B cell (primary cell): ENCODE measurements at regions not wholly inside any gene's neighbourhood (a gene's known extent, or its start where the extent isn't known, plus 50 kb on each side); places are given as distances from the start of the nearest gene placed in this dataset.
"Not testable (repeated sequence)": the region's sequence is repeated elsewhere in the genome, so short reads cannot be mapped to it uniquely, and the experiment has no call there.

ENCODE experiments used
- ATAC-seq: fragments of 200-7000 bp; cut with Tn5 transposase; one replicate; pipeline ENCODE4 v1.10.0; 2021; ENCODE audit warnings: low read depth, mild to moderate bottlenecking, moderate number of reproducible peaks, moderate library complexity
- CTCF ChIA-PET: fragments of 350-600 bp; sonication (Branson Sonifier 250); formaldehyde crosslinking; loops from one replicate; lab custom pipeline; 2021; ENCODE audit warnings: antibody characterized with exemption, inconsistent platforms; lab: Charles Lee
- POLR2A ChIA-PET: fragments of 350-600 bp; sonication (Branson Sonifier 250); formaldehyde crosslinking; loops from one replicate; lab custom pipeline; 2021; ENCODE audit warnings: antibody characterized with exemption; lab: Charles Lee
- DNase-seq: peaks from one replicate; pipeline ENCODE4 v3.0.0; 2013
- H2AFZ ChIP-seq: 2 replicates; pipeline ENCODE4 v1.6.1; 2012; ENCODE audit warnings: mild to moderate bottlenecking, low read depth, low read length; ENCODE audit not compliant: insufficient read depth, poor library complexity, severe bottlenecking
- H3K27ac ChIP-seq, 2 donors: 1 replicate in 1 of 2; 2 replicates in 1 of 2; pipeline ENCODE4 v1.5.1; 2012 to 2013; ENCODE audit warnings: low read length in 2 of 2, mild to moderate bottlenecking in 2 of 2, moderate library complexity in 1 of 2
- H3K27me3 ChIP-seq, 4 experiments: fragments of 200-600 bp in 1 of 4; sonication (generic) in 1 of 4; replicated peaks in 1 of 4; 1 replicate in 2 of 4; 2 replicates in 2 of 4; pipeline versions ENCODE4 v1.6.1 to v1.7.0; 2013 to 2016; ENCODE audit warnings: low read length in 3 of 4, mild to moderate bottlenecking in 2 of 4, mixed read lengths in 1 of 4, moderate library complexity in 1 of 4; ENCODE audit not compliant: insufficient read depth in 4 of 4, control insufficient read depth in 3 of 4; ENCODE audit errors: control extremely low read depth in 1 of 4
- H3K36me3 ChIP-seq, 2 experiments: replicated peaks in 1 of 2; 1 replicate in 1 of 2; 2 replicates in 1 of 2; pipeline versions ENCODE4 v1.6.1 to v1.7.1; 2013; ENCODE audit warnings: low read length in 1 of 2; ENCODE audit not compliant: insufficient read depth in 2 of 2, control insufficient read depth in 1 of 2; ENCODE audit errors: control extremely low read depth in 1 of 2, extremely low read depth in 1 of 2
- H3K4me1 ChIP-seq, 2 donors: fragments of 200-600 bp in 1 of 2; sonication (generic) in 1 of 2; 1 replicate in 1 of 2; 2 replicates in 1 of 2; pipeline versions ENCODE4 v1.5.1 to v1.6.1; 2013 to 2017; ENCODE audit warnings: low read length in 2 of 2; ENCODE audit not compliant: control insufficient read depth in 2 of 2, insufficient read depth in 2 of 2
- H3K4me2 ChIP-seq: replicated peaks from 2 replicates; pipeline ENCODE3; 2012; ENCODE audit warnings: mild to moderate bottlenecking, low read depth, low read length; ENCODE audit not compliant: poor library complexity, severe bottlenecking
- H3K4me3 ChIP-seq, 5 experiments: fragments of 200-600 bp in 1 of 5; sonication (generic) in 1 of 5; 1 replicate in 3 of 5; 2 replicates in 2 of 5; pipeline versions ENCODE4 v1.5.1 to v1.7.0; 2011 to 2016; ENCODE audit warnings: low read length in 4 of 5, mild to moderate bottlenecking in 4 of 5, low read depth in 2 of 5, control low read depth in 1 of 5, moderate library complexity in 1 of 5; ENCODE audit not compliant: insufficient read depth in 1 of 5; ENCODE audit errors: control extremely low read depth in 1 of 5, extremely low read depth in 1 of 5
- H3K79me2 ChIP-seq: fragments of 200-600 bp; sonication (generic); one replicate; pipeline ENCODE4 v1.6.0; 2016; ENCODE audit warnings: low read length; ENCODE audit not compliant: control insufficient read depth, insufficient read depth
- H3K9ac ChIP-seq: fragments of 200-600 bp; sonication (generic); 2 replicates; pipeline ENCODE4 v1.6.1; 2017; ENCODE audit warnings: mild to moderate bottlenecking, low read length, moderate library complexity
- H3K9me3 ChIP-seq, 3 donors: one replicate each; pipeline versions ENCODE4 v1.6.1 to v1.7.1; 2013; ENCODE audit warnings: low read length in 2 of 3; ENCODE audit not compliant: control insufficient read depth in 2 of 3, insufficient read depth in 1 of 3; ENCODE audit errors: control extremely low read depth in 1 of 3
- H4K20me1 ChIP-seq: 2 replicates; pipeline ENCODE4 v1.6.0; 2012; ENCODE audit warnings: mild to moderate bottlenecking, low read length; ENCODE audit not compliant: insufficient read depth, control insufficient read depth, poor library complexity, severe bottlenecking
- H3K27ac Mint-ChIP-seq: one replicate; pipeline ENCODE4 v1.8.0; 2021; ENCODE audit warnings: mixed read lengths
- H3K27me3 Mint-ChIP-seq: one replicate; pipeline ENCODE4 v1.8.0; 2021; ENCODE audit warnings: mixed read lengths
- H3K4me1 Mint-ChIP-seq: one replicate; pipeline ENCODE4 v1.8.0; 2021; ENCODE audit warnings: mixed read lengths
- H3K4me3 Mint-ChIP-seq: one replicate; pipeline ENCODE4 v1.8.0; 2021; ENCODE audit warnings: mixed read lengths
- H3K9me3 Mint-ChIP-seq: one replicate; pipeline ENCODE4 v1.8.0; 2022; ENCODE audit warnings: mixed read lengths; ENCODE audit not compliant: insufficient read depth
- WGBS: methylation state at CpG from one replicate; pipeline ENCODE4 v1.1.5; 2013; ENCODE audit warnings: missing lambda C conversion rate; ENCODE audit not compliant: insufficient coverage; 5-methylcytosine and 5-hydroxymethylcytosine counted together
- intact Hi-C: fragments of 100-400 bp; cut with micrococcal nuclease; formaldehyde crosslinking; loops from one replicate; pipeline ENCODE4 v1.10.0; 2022

DNA sequence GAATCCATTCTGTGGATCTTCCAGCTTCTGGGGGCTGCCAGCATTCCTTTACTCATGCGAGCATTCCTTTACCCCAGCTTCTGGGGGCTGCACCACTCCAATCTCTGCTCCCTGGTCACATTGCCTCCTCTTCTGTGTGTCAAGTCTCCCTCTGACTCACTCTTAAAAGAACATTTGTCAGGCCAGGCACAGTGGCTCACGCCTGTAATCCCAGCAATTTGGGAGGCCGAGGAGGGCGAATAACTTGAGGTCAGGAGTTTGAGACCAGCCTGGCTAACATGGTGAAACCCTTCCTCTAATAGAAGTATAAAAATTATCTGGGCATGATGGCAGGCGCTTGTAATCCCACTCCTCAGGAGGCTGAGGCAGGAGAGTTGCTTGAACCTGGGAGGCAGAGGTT lies 541.9 kb downstream of the FOXD4L4 start:
- H3K4me1 Mint-ChIP-seq, H3K27me3 Mint-ChIP-seq, H3K4me3 ChIP-seq, H3K27me3 ChIP-seq, H3K4me3 Mint-ChIP-seq, H3K4me1 ChIP-seq, DNase-seq, H2AFZ ChIP-seq, H3K27ac ChIP-seq, POLR2A ChIA-PET, H3K79me2 ChIP-seq, H4K20me1 ChIP-seq, H3K36me3 ChIP-seq, H3K9me3 Mint-ChIP-seq, intact Hi-C loops, H3K9me3 ChIP-seq, H3K4me2 ChIP-seq, CTCF ChIA-PET, H3K9ac ChIP-seq, ATAC-seq, H3K27ac Mint-ChIP-seq: not testable (repeated sequence)
- WGBS: no CpG with 5 or more reads among the region's 5 CpGs
